GM20000 (cell line): ENCODE measurements at regions not wholly inside any gene's neighbourhood (a gene's known extent, or its start where the extent isn't known, plus 50 kb on each side); places are given as distances from the start of the nearest gene placed in this dataset.

Source experiments
- DNase-seq: peaks from one replicate; pipeline ENCODE4 v3.0.0; 2012; ENCODE audit warnings: low spot score
- TF ChIP-seq, protein P1 (sequence below): IDR thresholded peaks from 2 replicates; pipeline ENCODE4 v1.5.1; 2012; ENCODE audit warnings: mild to moderate bottlenecking, control low read depth; ENCODE audit errors: extremely low read depth, missing control alignments

DNA sequence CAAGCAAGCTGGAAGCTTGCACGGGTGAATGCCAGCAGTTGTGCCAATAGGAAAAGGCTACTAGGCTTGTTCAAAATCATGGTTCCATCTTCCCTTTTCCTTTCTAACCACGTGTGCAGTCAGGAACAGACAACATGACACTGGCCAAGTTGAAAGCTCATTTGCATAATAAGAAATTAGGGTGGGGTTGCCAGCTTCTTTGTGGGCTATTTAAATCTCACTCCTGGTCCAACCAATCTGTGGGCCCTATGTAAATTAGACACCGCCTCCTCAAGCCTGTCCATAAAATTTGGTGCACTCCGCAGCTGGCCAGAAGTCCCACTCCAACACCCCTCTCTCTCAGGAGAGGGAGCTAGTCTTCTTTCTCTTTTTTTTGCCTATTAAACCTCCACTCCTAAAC is 1948.4 kb upstream of the PIK3C3 start:
- no peak for DNase-seq
- TF ChIP-seq, protein P1, sequence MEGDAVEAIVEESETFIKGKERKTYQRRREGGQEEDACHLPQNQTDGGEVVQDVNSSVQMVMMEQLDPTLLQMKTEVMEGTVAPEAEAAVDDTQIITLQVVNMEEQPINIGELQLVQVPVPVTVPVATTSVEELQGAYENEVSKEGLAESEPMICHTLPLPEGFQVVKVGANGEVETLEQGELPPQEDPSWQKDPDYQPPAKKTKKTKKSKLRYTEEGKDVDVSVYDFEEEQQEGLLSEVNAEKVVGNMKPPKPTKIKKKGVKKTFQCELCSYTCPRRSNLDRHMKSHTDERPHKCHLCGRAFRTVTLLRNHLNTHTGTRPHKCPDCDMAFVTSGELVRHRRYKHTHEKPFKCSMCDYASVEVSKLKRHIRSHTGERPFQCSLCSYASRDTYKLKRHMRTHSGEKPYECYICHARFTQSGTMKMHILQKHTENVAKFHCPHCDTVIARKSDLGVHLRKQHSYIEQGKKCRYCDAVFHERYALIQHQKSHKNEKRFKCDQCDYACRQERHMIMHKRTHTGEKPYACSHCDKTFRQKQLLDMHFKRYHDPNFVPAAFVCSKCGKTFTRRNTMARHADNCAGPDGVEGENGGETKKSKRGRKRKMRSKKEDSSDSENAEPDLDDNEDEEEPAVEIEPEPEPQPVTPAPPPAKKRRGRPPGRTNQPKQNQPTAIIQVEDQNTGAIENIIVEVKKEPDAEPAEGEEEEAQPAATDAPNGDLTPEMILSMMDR: no peak

DNA sequence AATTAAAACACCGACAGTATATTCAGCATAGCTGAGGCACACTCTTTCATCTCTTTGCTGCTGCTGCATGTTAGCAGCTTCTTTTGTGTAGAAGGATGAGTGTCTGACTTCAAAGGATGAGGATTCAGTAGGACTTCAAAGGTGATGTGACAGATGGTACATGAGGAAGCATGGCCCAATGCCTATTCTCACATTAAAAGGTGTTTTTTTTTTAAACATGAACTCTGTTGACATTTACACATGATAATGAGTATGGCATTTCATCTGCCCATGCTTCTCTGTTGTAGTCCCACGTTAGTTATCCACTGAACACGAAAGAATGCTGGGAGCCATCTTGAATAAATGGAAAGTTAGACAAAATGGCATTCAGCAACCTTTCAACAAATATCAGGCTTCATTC is 1950.8 kb upstream of the PIK3C3 start:
- no peak for DNase-seq
- TF ChIP-seq, protein P1: no peak

DNA sequence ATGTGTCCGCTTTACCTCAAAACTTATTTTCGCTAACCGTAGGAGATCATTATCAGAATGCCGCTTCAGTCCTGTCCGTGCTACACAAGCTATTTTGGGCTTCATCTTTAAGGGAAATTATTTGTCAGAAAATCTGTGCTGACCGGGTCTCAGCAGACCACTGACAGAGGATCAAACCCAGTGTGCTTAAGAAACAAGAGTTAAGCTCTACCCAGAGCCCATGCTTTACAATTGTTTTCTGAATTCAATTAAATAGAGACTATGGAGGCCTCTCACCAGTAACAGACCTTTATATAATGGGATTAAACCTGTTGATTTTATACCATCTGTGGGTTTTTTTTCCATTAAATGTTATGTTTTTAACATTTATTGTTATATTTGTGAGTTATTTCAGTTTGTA is 1956.7 kb upstream of the PIK3C3 start:
- DNase-seq: no peak
- TF ChIP-seq, protein P1: no peak

DNA sequence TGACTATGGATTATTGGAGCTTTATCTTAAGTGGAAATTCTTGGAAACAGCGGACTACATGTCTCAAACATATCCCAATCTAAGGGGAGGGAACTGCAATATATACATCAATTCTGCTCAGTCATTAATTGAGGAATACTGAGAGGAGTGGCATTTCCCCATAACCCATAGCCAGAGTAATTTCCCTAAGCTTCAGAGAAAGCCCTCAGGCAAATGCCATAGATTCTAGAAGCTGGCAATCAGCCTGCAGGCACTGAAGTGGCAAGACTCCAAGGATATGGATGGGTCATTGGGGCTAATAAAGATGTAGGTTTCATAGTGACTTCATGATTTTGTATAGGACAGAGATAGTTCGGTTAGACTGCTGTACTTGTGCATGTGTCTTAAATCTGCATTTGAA is 1960.5 kb upstream of the PIK3C3 start:
- TF ChIP-seq, protein P1: no peak
- DNase-seq: no peak

DNA sequence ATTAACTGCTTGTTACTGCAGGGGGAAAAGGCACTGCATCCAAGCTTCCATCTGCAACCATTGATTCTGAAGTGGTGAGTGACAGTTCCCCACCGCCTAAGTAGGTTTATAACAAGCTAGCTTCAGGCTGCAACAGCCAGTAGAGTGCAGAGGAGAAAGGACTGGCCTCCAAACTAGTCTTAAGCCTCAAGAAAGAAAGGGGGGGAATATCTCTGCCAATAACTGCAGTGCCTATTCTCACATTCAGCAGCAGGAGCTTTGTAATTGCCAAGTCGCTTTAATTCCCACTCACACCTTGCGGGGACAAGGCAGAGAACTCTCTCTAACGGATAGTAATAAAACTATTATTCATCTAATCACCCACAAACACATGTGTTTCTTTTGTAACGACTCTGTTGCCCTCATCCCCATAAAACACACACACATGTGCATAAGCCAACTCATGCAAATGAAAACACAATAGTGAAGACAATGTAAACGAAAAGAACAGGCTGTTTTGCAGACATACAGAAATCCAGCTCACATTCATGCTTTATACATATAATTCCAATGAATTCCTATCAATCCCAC is 1963.3 kb upstream of the PIK3C3 start:
- TF ChIP-seq, protein P1: no peak

DNA sequence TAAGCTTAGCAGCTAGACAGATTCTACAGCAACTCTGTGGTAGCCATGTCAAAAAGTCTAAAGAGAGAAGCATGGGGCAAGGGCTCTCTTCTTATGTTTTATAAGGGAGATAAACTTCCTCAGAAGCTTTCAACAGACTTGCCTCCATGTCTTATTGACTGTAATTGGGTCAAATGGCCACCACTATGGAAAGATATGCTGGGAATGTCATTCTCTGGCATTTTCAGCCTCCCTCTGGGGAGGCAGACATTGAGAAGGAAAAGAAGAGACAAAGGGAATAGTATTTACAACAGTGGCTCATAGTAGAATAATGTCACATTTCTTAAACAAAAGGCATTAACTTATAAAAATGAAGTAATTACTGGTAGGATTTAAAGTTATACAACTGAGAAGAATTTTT is 1964.5 kb upstream of the PIK3C3 start:
- TF ChIP-seq, protein P1: no peak
- no peak for DNase-seq

More for the DNA sequence above, 1963.3 kb upstream of the PIK3C3 start:
- DNase-seq: no peak

DNA sequence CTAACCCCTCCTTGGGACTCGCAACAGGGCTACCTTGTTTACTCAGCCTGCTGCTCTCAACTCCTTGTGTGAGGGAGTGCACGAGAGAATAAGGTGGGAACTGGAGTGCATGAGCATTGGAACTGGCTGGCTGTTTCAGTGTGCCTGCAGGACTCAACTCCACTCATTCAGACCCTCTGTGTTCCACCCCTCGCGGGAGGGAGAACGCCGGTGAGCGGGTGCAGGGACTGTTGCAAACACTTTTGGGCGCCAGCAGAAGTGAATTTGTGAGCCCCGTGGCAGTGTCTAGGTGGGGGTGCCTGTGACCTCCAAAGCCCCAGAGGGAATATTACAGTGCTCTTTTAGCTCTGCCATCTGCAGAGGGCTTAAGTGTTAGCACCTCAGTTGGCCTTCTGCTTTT is 1978.3 kb upstream of the PIK3C3 start:
- no peak for DNase-seq
- TF ChIP-seq, protein P1: no peak
